ENCODE measurements at regions not wholly inside any gene's neighbourhood (a gene's known extent, or its start where the extent isn't known, plus 50 kb on each side); places are given as distances from the start of the nearest gene placed in this dataset.

GRCh38 chr3:55296791-55297190 lies 190.3 kb downstream of the WNT5A start:
- Histone ChIP-seq H4K20me1 (ENCODE audit: insufficient read depth, low read length) (no peaks in the 10 kb centered on the region), H3K4me3 (ENCODE audit: low read length) (no peak overlapping the region), H3K9me3 (replicated peaks; ENCODE audit: insufficient read depth, low read length) (no peaks in the 10 kb centered on the region), H3K4me1 (ENCODE audit: low read length) (no peaks in the 10 kb centered on the region), H2AFZ (ENCODE audit: low read length) (no peak overlapping the region), H3K9me2 (replicated peaks; ENCODE audit: insufficient read depth, low read length) (no peaks in the 10 kb centered on the region), H3K27me3 (replicated peaks; ENCODE audit: insufficient read depth, low read length) (no peaks in the 10 kb centered on the region), H3K79me2 (ENCODE audit: low read length) (no peaks in the 10 kb centered on the region), H3K36me3 (replicated peaks; ENCODE audit: insufficient read depth, low read length) (no peaks in the 10 kb centered on the region), H3K4me2 (ENCODE audit: low read depth, low read length) (no peak overlapping the region), H3K27ac (ENCODE audit: low read length) (no peak overlapping the region), H3F3A (ENCODE audit: insufficient read depth, low read length) (no peaks in the 10 kb centered on the region), H3K9ac (ENCODE audit: low read length) (no peak overlapping the region)
- no peak for DNase-seq
- no peak for TF ChIP-seq CTCF (IDR thresholded peaks at IDR 0.05; ENCODE audit: low read length)
- no peak for TF ChIP-seq EZH2 (optimal IDR thresholded peaks at IDR 0.05; ENCODE audit: low read depth, low read length)
- TF ChIP-seq EZH2phosphoT487 (IDR thresholded peaks at IDR 0.05; ENCODE audit: low read length): no peak

- Histone ChIP-seq H3K27ac (ENCODE audit: low read length) (no peak overlapping the region), H3K79me2 (ENCODE audit: low read length) (no peaks in the 10 kb centered on the region), H3F3A (ENCODE audit: insufficient read depth, low read length) (no peaks in the 10 kb centered on the region), H3K4me3 (ENCODE audit: low read length) (no peak overlapping the region), H3K4me1 (ENCODE audit: low read length) (no peaks in the 10 kb centered on the region), H3K9ac (ENCODE audit: low read length) (no peak overlapping the region), H3K36me3 (replicated peaks; ENCODE audit: insufficient read depth, low read length) (no peaks in the 10 kb centered on the region), H3K4me2 (ENCODE audit: low read depth, low read length) (no peak overlapping the region), H4K20me1 (ENCODE audit: insufficient read depth, low read length) (no peaks in the 10 kb centered on the region), H3K9me3 (replicated peaks; ENCODE audit: insufficient read depth, low read length) (no peaks in the 10 kb centered on the region), H2AFZ (ENCODE audit: low read length) (no peak overlapping the region), H3K27me3 (replicated peaks; ENCODE audit: insufficient read depth, low read length) (no peaks in the 10 kb centered on the region), H3K9me2 (replicated peaks; ENCODE audit: insufficient read depth, low read length) (no peaks in the 10 kb centered on the region)
- TF ChIP-seq CTCF (IDR thresholded peaks at IDR 0.05; ENCODE audit: low read length) (no peak), EZH2phosphoT487 (IDR thresholded peaks at IDR 0.05; ENCODE audit: low read length) (no peak), EZH2 (optimal IDR thresholded peaks at IDR 0.05; ENCODE audit: low read depth, low read length) (no peak)
- no peak for DNase-seq
Measured at GRCh38 chr3:55296030-55296429, 191.1 kb downstream of the WNT5A start.

GRCh38 chr3:55294557-55294956 lies 192.5 kb downstream of the WNT5A start:
- H3K9me2 ChIP-seq (replicated peaks; ENCODE audit: insufficient read depth, low read length): no peaks in the 10 kb centered on the region
- DNase-seq: no peak
- no peaks in the 10 kb centered on the region for H3K27me3 ChIP-seq (replicated peaks; ENCODE audit: insufficient read depth, low read length)
- no peaks in the 10 kb centered on the region for H3K9me3 ChIP-seq (replicated peaks; ENCODE audit: insufficient read depth, low read length)
- H3K36me3 ChIP-seq (replicated peaks; ENCODE audit: insufficient read depth, low read length): no peaks in the 10 kb centered on the region
- no peaks in the 10 kb centered on the region for H3K79me2 ChIP-seq (ENCODE audit: low read length)
- H4K20me1 ChIP-seq (ENCODE audit: insufficient read depth, low read length): no peaks in the 10 kb centered on the region
- TF ChIP-seq EZH2phosphoT487 (IDR thresholded peaks at IDR 0.05; ENCODE audit: low read length) (no peak), CTCF (IDR thresholded peaks at IDR 0.05; ENCODE audit: low read length) (no peak), EZH2 (optimal IDR thresholded peaks at IDR 0.05; ENCODE audit: low read depth, low read length) (no peak)
- H2AFZ ChIP-seq (ENCODE audit: low read length): no peak overlapping the region
- no peak overlapping the region for H3K4me2 ChIP-seq (ENCODE audit: low read depth, low read length)
- H3K4me3 ChIP-seq (ENCODE audit: low read length): no peak overlapping the region
- H3K9ac ChIP-seq (ENCODE audit: low read length): no peak overlapping the region
- no peak overlapping the region for H3K27ac ChIP-seq (ENCODE audit: low read length)
- H3K4me1 ChIP-seq (ENCODE audit: low read length): no peaks in the 10 kb centered on the region
- H3F3A ChIP-seq (ENCODE audit: insufficient read depth, low read length): no peaks in the 10 kb centered on the region
